Activated CD4-positive, alpha-beta T cell treated with anti-CD3 and anti-CD28 coated beads for 1 hour (primary cell): ENCODE measurements at regions not wholly inside any gene's neighbourhood (a gene's known extent, or its start where the extent isn't known, plus 50 kb on each side); places are given as distances from the start of the nearest gene placed in this dataset.

Experiments used
- DNase-seq: peaks from one replicate; pipeline ENCODE4 v3.0.0-alpha.2; 2020

- no peak for DNase-seq
These were observed 114.1 kb upstream of the SESN3 start for GRCh38 chr11:95344932-95345642.

- no peak for DNase-seq
These were observed 110.2 kb upstream of the SESN3 start for GRCh38 chr11:95341221-95341620.

- no peak for DNase-seq
These were observed 108.3 kb upstream of the SESN3 start for GRCh38 chr11:95339086-95339901.

- no peak for DNase-seq
These were observed 107.5 kb upstream of the SESN3 start for GRCh38 chr11:95338430-95338991.

- DNase-seq: no peak
These were observed 107.0 kb upstream of the SESN3 start for GRCh38 chr11:95337972-95338429.

GRCh38 chr11:95337175-95337957 lies 106.4 kb upstream of the SESN3 start:
- DNase-seq: peak; percentile 13

GRCh38 chr11:95335989-95336388 lies 105.0 kb upstream of the SESN3 start:
- DNase-seq: no peak

- no peak for DNase-seq
These were observed 100.2 kb upstream of the SESN3 start for GRCh38 chr11:95331161-95331560.

- DNase-seq: no peak
These were observed 99.3 kb upstream of the SESN3 start for GRCh38 chr11:95330302-95330701.

- DNase-seq: no peak
These were observed 96.4 kb upstream of the SESN3 start for GRCh38 chr11:95327273-95327948.

GRCh38 chr11:95325777-95326258 lies 94.8 kb upstream of the SESN3 start:
- DNase-seq: no peak

- no peak for DNase-seq
These were observed 93.8 kb upstream of the SESN3 start for GRCh38 chr11:95324826-95325225.

- DNase-seq: no peak
These were observed 91.5 kb upstream of the SESN3 start for GRCh38 chr11:95322539-95322938.

GRCh38 chr11:95318498-95318897 lies 87.5 kb upstream of the SESN3 start:
- DNase-seq: no peak

- no peak for DNase-seq
These were observed 77.6 kb upstream of the SESN3 start for GRCh38 chr11:95308512-95309035.

GRCh38 chr11:95307286-95307685 lies 76.3 kb upstream of the SESN3 start:
- no peak for DNase-seq

GRCh38 chr11:95306801-95307200 lies 75.8 kb upstream of the SESN3 start:
- DNase-seq: no peak

GRCh38 chr11:95306123-95306522 lies 75.1 kb upstream of the SESN3 start:
- DNase-seq: no peak

GRCh38 chr11:95305705-95306104 lies 74.7 kb upstream of the SESN3 start:
- no peak for DNase-seq

- DNase-seq: no peak
These were observed 73.8 kb upstream of the SESN3 start for GRCh38 chr11:95304777-95305176.

GRCh38 chr11:95302211-95302610 lies 71.2 kb upstream of the SESN3 start:
- DNase-seq: no peak

- no peak for DNase-seq
These were observed 70.5 kb upstream of the SESN3 start for GRCh38 chr11:95301474-95301873.
